K562 (cell line): ENCODE measurements at regions not wholly inside any gene's neighbourhood (a gene's known extent, or its start where the extent isn't known, plus 50 kb on each side); places are given as distances from the start of the nearest gene placed in this dataset.

Experiments
- ATAC-seq: fragments of 200-7000 bp; cut with Tn5 transposase; 3 replicates; pipeline ENCODE4 v1.9.1; 2020; ENCODE audit warnings: moderate library complexity
- BruUV-seq: library from RNA; stranded (reverse); fragments of 400-500 nt; replicated peaks from 2 replicates; lab custom pipeline; 2021; lab: Mats Ljungman, UMichigan
- CTCF ChIA-PET: fragments of 300-600 bp; formaldehyde crosslinking; extraction: SDS; loops from one replicate; lab custom pipeline; 2021; ENCODE audit warnings: low intra/inter-chr PET ratio; lab: Yijun Ruan, JAX
- POLR2A ChIA-PET: fragments of 300-600, 350-650 bp; sonication (Branson Sonifier 250); formaldehyde crosslinking; extraction: SDS; loops from one replicate; lab custom pipeline; 2021; ENCODE audit warnings: antibody characterized with exemption, inconsistent platforms; lab: Yijun Ruan, JAX
- DNase-seq, 4 experiments: peaks; one replicate each; pipeline versions ENCODE4 v3.0.0 to v3.0.0-alpha.2; 2011 to 2018; ENCODE audit warnings: low spot score in 3 of 4, mixed read lengths in 3 of 4; ENCODE audit errors: extremely low read depth in 1 of 4
- FAIRE-seq: peaks from 2 replicates; lab custom pipeline; 2011; peaks lifted over from hg19 to GRCh38; lab: Jason Lieb, UNC
- H2AFZ ChIP-seq: 2 replicates; pipeline ENCODE4 v1.6.0; 2011; ENCODE audit warnings: low read depth, low read length, control low read depth, inconsistent platforms
- H3K27ac ChIP-seq: fragments of 200-600 bp; 3 replicates; pipeline ENCODE4 v1.8.0; 2011; ENCODE audit warnings: low read depth, mild to moderate bottlenecking, control low read depth, inconsistent platforms, low read length, moderate library complexity, mixed read lengths; ENCODE audit errors: extremely low read depth
- H3K27me3 ChIP-seq, 2 experiments: fragments of 300-600 bp in 1 of 2; 2 replicates in 1 of 2; 3 replicates in 1 of 2; pipeline versions ENCODE4 v1.6.0 to v1.8.0; 2011; ENCODE audit warnings: inconsistent platforms in 2 of 2, low read length in 2 of 2, mild to moderate bottlenecking in 1 of 2, mixed read lengths in 1 of 2, moderate library complexity in 1 of 2; ENCODE audit not compliant: control insufficient read depth in 2 of 2, insufficient read depth in 2 of 2
- H3K36me3 ChIP-seq: fragments of 300-600 bp; 3 replicates; pipeline ENCODE4 v1.8.0; 2011; ENCODE audit warnings: mild to moderate bottlenecking, low read length, inconsistent platforms; ENCODE audit not compliant: control insufficient read depth, insufficient read depth
- H3K4me1 ChIP-seq, 2 experiments: fragments of 200-600 bp in 1 of 2; replicated peaks in 1 of 2; 2 replicates in 1 of 2; 3 replicates in 1 of 2; pipeline versions ENCODE4 v1.5.1 to v1.8.0; 2011; ENCODE audit warnings: inconsistent platforms in 2 of 2, low read length in 2 of 2, mild to moderate bottlenecking in 1 of 2, mixed read lengths in 1 of 2, moderate library complexity in 1 of 2; ENCODE audit not compliant: control insufficient read depth in 2 of 2, insufficient read depth in 2 of 2
- H3K4me2 ChIP-seq: 2 replicates; pipeline ENCODE4 v1.6.1; 2011; ENCODE audit warnings: low read length, control low read depth, inconsistent platforms, mixed read lengths; ENCODE audit not compliant: insufficient read depth
- H3K4me3 ChIP-seq: fragments of 200-600 bp; sonication (generic), shearing (Covaris generic); 2 replicates; pipeline ENCODE4 v1.5.1; 2016; ENCODE audit warnings: control low read depth, inconsistent platforms
- H3K79me2 ChIP-seq: fragments of 200-600 bp; 3 replicates; pipeline ENCODE4 v1.8.0; 2011; ENCODE audit warnings: low read length, inconsistent platforms; ENCODE audit not compliant: control insufficient read depth, insufficient read depth
- H3K9ac ChIP-seq, 2 experiments: 2 replicates each; pipeline versions ENCODE4 v1.6.0 to v1.6.1; 2011; ENCODE audit warnings: low read depth in 2 of 2, low read length in 2 of 2, control low read depth in 1 of 2, inconsistent platforms in 1 of 2, mild to moderate bottlenecking in 1 of 2, mixed read lengths in 1 of 2; ENCODE audit not compliant: insufficient read depth in 1 of 2
- H3K9me1 ChIP-seq: one replicate; pipeline ENCODE4 v1.6.0; 2011; ENCODE audit warnings: inconsistent platforms, mild to moderate bottlenecking, low read length, moderate library complexity; ENCODE audit not compliant: control insufficient read depth, insufficient read depth
- H3K9me3 ChIP-seq: replicated peaks from 2 replicates; pipeline ENCODE4 v1.5.1; 2011; ENCODE audit warnings: low read depth, low read length, inconsistent platforms; ENCODE audit not compliant: control insufficient read depth, insufficient read depth
- H4K20me1 ChIP-seq: replicated peaks from 2 replicates; pipeline ENCODE4 v1.6.1; 2011; ENCODE audit warnings: low read length, inconsistent platforms, mixed read lengths; ENCODE audit not compliant: control insufficient read depth, insufficient read depth
- ARID1B ChIP-seq: fragments of 450-650 bp; IDR thresholded peaks from 2 replicates; pipeline ENCODE4 v1.6.1; 2016; ENCODE audit warnings: antibody characterized with exemption, mild to moderate bottlenecking, inconsistent platforms
- BRCA1 ChIP-seq, 2 experiments: fragments of 450-650 bp in 1 of 2; sonication (generic) in 1 of 2; formaldehyde crosslinking in 1 of 2; IDR thresholded peaks; 2 replicates each; pipeline versions ENCODE4 v1.5.0 to v1.6.1; 2017 to 2020; ENCODE audit warnings: mild to moderate bottlenecking in 1 of 2, missing genetic modification reagents in 1 of 2
- CXXC5 ChIP-seq: fragments of 250-450 bp; sonication (Bioruptor Pico); IDR thresholded peaks from 2 replicates; pipeline ENCODE4 v1.8.0; 2022; ENCODE audit warnings: inconsistent platforms, mild to moderate bottlenecking, moderate library complexity
- FIP1L1 ChIP-seq: fragments of 200-400 bp; formaldehyde crosslinking; IDR thresholded peaks from 2 replicates; pipeline ENCODE4 v1.6.1; 2018; ENCODE audit warnings: mild to moderate bottlenecking, low read depth, low read length; ENCODE audit not compliant: poor library complexity, severe bottlenecking
- FOS ChIP-seq: IDR thresholded peaks from 3 replicates; pipeline ENCODE4 v1.6.1; 2011; ENCODE audit not compliant: insufficient read length; ENCODE audit errors: extremely low read depth
- PHF8 ChIP-seq: fragments of 200-600 bp; sonication (generic); IDR thresholded peaks from 2 replicates; pipeline ENCODE4 v1.6.1; 2012; ENCODE audit warnings: mixed run types, mild to moderate bottlenecking, inconsistent platforms, low read length, moderate library complexity, borderline replicate concordance
- PRMT5 ChIP-seq: sonication (generic); formaldehyde crosslinking; IDR thresholded peaks from 2 replicates; pipeline ENCODE4 v1.5.0; 2020; ENCODE audit warnings: missing genetic modification reagents
- PRPF4 ChIP-seq: fragments of 200-400 bp; formaldehyde crosslinking; IDR thresholded peaks from one replicate; pipeline ENCODE4 v1.6.1; 2017; ENCODE audit warnings: low read length, low read depth, mild to moderate bottlenecking; ENCODE audit not compliant: insufficient read depth, poor library complexity, severe bottlenecking
- SMAD1 ChIP-seq: fragments of 150-350 bp; IDR thresholded peaks from 2 replicates; pipeline ENCODE4 v1.6.1; 2014; ENCODE audit warnings: low read length, low read depth; ENCODE audit not compliant: partially characterized antibody
- TGIF2 ChIP-seq: sonication (generic); formaldehyde crosslinking; IDR thresholded peaks from 2 replicates; pipeline ENCODE4 v1.8.1; 2022; ENCODE audit warnings: mild to moderate bottlenecking, missing genetic modification reagents, moderate library complexity
- U2AF1 ChIP-seq: fragments of 200-400 bp; formaldehyde crosslinking; optimal IDR thresholded peaks from 2 replicates; pipeline ENCODE3; 2017; ENCODE audit warnings: mild to moderate bottlenecking, low read depth, low read length, moderate library complexity
- ZBTB17 ChIP-seq: fragments of 450-650 bp; formaldehyde crosslinking; IDR thresholded peaks from 2 replicates; pipeline ENCODE4 v1.4.0; 2020; ENCODE audit warnings: mild to moderate bottlenecking
- ZNF121 ChIP-seq: sonication (generic); formaldehyde crosslinking; conservative IDR thresholded peaks from 2 replicates; pipeline ENCODE4 v1.8.0; 2022; ENCODE audit warnings: missing genetic modification reagents
- ZNF436 ChIP-seq: fragments of 250-450, 450-650 bp; sonication (Bioruptor Pico); formaldehyde crosslinking; IDR thresholded peaks from 2 replicates; pipeline ENCODE4 v1.7.0; 2020; ENCODE audit warnings: mild to moderate bottlenecking
- ZNF584 ChIP-seq: fragments of 200-800 bp; sonication (Bioruptor generic); IDR thresholded peaks from 2 replicates; pipeline ENCODE4 v1.6.1; 2016; ENCODE audit warnings: low read depth, mild to moderate bottlenecking, missing genetic modification characterization, missing compliant biosample characterization
- WGBS: fragments of 100-300 bp; shearing (Covaris generic); methylation state at CpG from one replicate; pipeline ENCODE4 v1.1.6; 2016; ENCODE audit warnings: low coverage, mixed read lengths; ENCODE audit not compliant: insufficient coverage; ENCODE audit errors: missing lambda C conversion rate; 5-methylcytosine and 5-hydroxymethylcytosine counted together
- in situ Hi-C: fragments of 300-500 bp; cut with MboI; formaldehyde crosslinking; loops from 4 replicates; pipeline ENCODE4 v1.15.0; 2018; ENCODE audit warnings: inconsistent platforms, mixed read lengths
- intact Hi-C: fragments of 100-400 bp; cut with micrococcal nuclease; formaldehyde crosslinking; loops from 2 replicates; pipeline ENCODE4 v1.14.2; 2022

DNA sequence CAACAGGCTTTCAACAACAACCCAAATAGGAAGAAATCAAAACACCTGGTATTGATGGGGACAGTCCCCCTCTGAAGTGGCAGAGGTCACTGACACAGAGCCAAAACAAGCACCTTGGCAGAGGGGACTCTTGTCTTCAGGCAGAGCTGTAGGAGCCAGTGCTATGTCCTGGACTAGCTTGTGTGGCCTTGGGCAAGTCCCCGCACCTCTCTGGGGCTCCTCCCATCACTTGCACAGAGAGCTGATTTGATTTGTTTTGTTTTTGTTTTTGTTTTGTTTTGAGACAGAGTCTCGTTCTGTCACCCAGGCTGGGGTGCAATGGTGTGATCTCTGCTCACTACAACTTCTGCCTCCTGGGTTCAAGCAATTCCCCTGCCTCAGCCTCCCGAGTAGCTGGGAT lies 100.8 kb downstream of the C9orf50 start:
- ATAC-seq: no peak
- H4K20me1 ChIP-seq: no peaks in the 10 kb centered on the region
- TF ChIP-seq BRCA1 (IDR thresholded peaks at IDR 0.05) (no peak), BRCA1 (CRISPR knock-in tag; IDR thresholded peaks at IDR 0.05) (no peak), SMAD1 (no peak), ARID1B (no peak), ZNF436 (CRISPR knock-in tag) (no peak), ZNF121 (CRISPR knock-in tag) (no peak), ZBTB17 (CRISPR knock-in tag) (no peak), CXXC5 (CRISPR knock-in tag) (no peak), PRMT5 (CRISPR knock-in tag) (no peak), FIP1L1 (no peak), ZNF584 (CRISPR knock-in tag) (no peak), PRPF4 (no peak), U2AF1 (no peak), FOS (no peak), PHF8 (no peak), TGIF2 (CRISPR knock-in tag) (no peak)
- no peak overlapping the region for H3K27ac ChIP-seq
- ChIA-PET POLR2A (interaction anchor here (0.6 to 1.3 kb wide), 4 partner anchors 9 to 21 kb away, joined by 3 read pairs; no protein-coding TSS in a partner anchor), CTCF (no interaction called here)
- no peak overlapping the region for H3K4me2 ChIP-seq
- H3K9me3 ChIP-seq: peaks cover 2% of the 10 kb centered on the region; the same call in 1 of the 2 replicates
- H3K36me3 ChIP-seq: no peaks in the 10 kb centered on the region
- no peak overlapping the region for H3K4me3 ChIP-seq
- H3K9me1 ChIP-seq: no peaks in the 10 kb centered on the region
- 7% methylated on average over 3 of the region's 3 CpGs for WGBS
- H3K79me2 ChIP-seq: no peaks in the 10 kb centered on the region
- no peaks in the 10 kb centered on the region; a peak in 1 of 5 replicates for H3K27me3 ChIP-seq
- no peak for FAIRE-seq
- no peak overlapping the region for H2AFZ ChIP-seq
- intact Hi-C loops (no loop called here), in situ Hi-C loops (no loop called here)
- BruUV-seq: no TSS peak
- DNase-seq: no peak
- H3K4me1 ChIP-seq: peaks cover 9 to 10% of the 10 kb centered on the region in 2 experiments; a peak in 4 of 5 replicates
- H3K9ac ChIP-seq: no peak overlapping the region
